Stimulated activated CD8-positive, alpha-beta memory T cell treated with anti-CD3 and anti-CD28 coated beads, Interleukin-4, amount 100 ng/mL, for 24 hours (primary cell): ENCODE measurements at regions not wholly inside any gene's neighbourhood (a gene's known extent, or its start where the extent isn't known, plus 50 kb on each side); places are given as distances from the start of the nearest gene placed in this dataset.

Source experiments
- DNase-seq: peaks from one replicate; pipeline ENCODE4 v3.0.0-alpha.2; 2020; ENCODE audit warnings: low read depth

GRCh38 chr3:117079997-117080396 is 370.4 kb downstream of the TUSC7 start:
- no peak for DNase-seq

- DNase-seq, result no peak
Observed at GRCh38 chr3:117080872-117081271, 371.3 kb downstream of the TUSC7 start.

- DNase-seq, result no peak
Observed at GRCh38 chr3:117084277-117084676, 374.7 kb downstream of the TUSC7 start.

GRCh38 chr3:117084739-117085270 is 375.2 kb downstream of the TUSC7 start:
- DNase-seq, result no peak

GRCh38 chr3:117091676-117092075 is 382.1 kb downstream of the TUSC7 start:
- no peak for DNase-seq

GRCh38 chr3:117096549-117096948 is 387.0 kb downstream of the TUSC7 start:
- no peak for DNase-seq

- no peak for DNase-seq
Observed at GRCh38 chr3:117097351-117097750, 387.8 kb downstream of the TUSC7 start.

- no peak for DNase-seq
Observed at GRCh38 chr3:117101697-117102096, 392.1 kb downstream of the TUSC7 start.

GRCh38 chr3:117102426-117102825 is 392.8 kb downstream of the TUSC7 start:
- no peak for DNase-seq

GRCh38 chr3:117103675-117104074 is 394.1 kb downstream of the TUSC7 start:
- DNase-seq, result no peak

GRCh38 chr3:117104381-117104780 is 394.8 kb downstream of the TUSC7 start:
- DNase-seq, result no peak

GRCh38 chr3:117104792-117105191 is 395.2 kb downstream of the TUSC7 start:
- DNase-seq, result no peak

- no peak for DNase-seq
Observed at GRCh38 chr3:117105686-117106085, 396.1 kb downstream of the TUSC7 start.

GRCh38 chr3:117106396-117106795 is 396.8 kb downstream of the TUSC7 start:
- no peak for DNase-seq

GRCh38 chr3:117107946-117108345 is 398.4 kb downstream of the TUSC7 start:
- DNase-seq, result no peak

- no peak for DNase-seq
Observed at GRCh38 chr3:117109178-117109577, 399.6 kb downstream of the TUSC7 start.

- no peak for DNase-seq
Observed at GRCh38 chr3:117114517-117115265, 405.1 kb downstream of the TUSC7 start.

GRCh38 chr3:117117188-117117936 is 407.8 kb downstream of the TUSC7 start:
- no peak for DNase-seq

- no peak for DNase-seq
Observed at GRCh38 chr3:117118604-117119003, 409.0 kb downstream of the TUSC7 start.

GRCh38 chr3:117120014-117120413 is 410.4 kb downstream of the TUSC7 start:
- DNase-seq, result no peak

GRCh38 chr3:117122609-117123008 is 413.0 kb downstream of the TUSC7 start:
- DNase-seq, result no peak

GRCh38 chr3:117126460-117126859 is 416.9 kb downstream of the TUSC7 start:
- no peak for DNase-seq

- no peak for DNase-seq
Observed at GRCh38 chr3:117126946-117127546, 417.5 kb downstream of the TUSC7 start.
